Lung (tissue), 11 donors: ENCODE measurements at regions not wholly inside any gene's neighbourhood (a gene's known extent, or its start where the extent isn't known, plus 50 kb on each side); places are given as distances from the start of the nearest gene placed in this dataset.
"Not testable (repeated sequence)": the region's sequence is repeated elsewhere in the genome, so short reads cannot be mapped to it uniquely, and the experiment has no call there.

Experiments used
- ATAC-seq: fragments of 200-7000 bp; cut with Tn5 transposase; one replicate; pipeline ENCODE4 v1.9.1; 2020; ENCODE audit warnings: moderate number of reproducible peaks; ENCODE audit not compliant: insufficient read depth, low FRiP score
- DNase-seq, 3 donors: peaks; one replicate each; pipeline ENCODE4 v3.0.0-alpha.2; 2013 to 2017
- H3K27ac ChIP-seq, 2 donors: one replicate each; pipeline ENCODE4 v1.5.1; 2013; ENCODE audit warnings: mild to moderate bottlenecking in 2 of 2, moderate library complexity in 2 of 2, control low read depth in 1 of 2, inconsistent platforms in 1 of 2, low read depth in 1 of 2, low read length in 1 of 2
- H3K27me3 ChIP-seq, 3 donors: one replicate each; pipeline ENCODE4 v1.5.1; 2013; ENCODE audit warnings: low read length in 2 of 3; ENCODE audit not compliant: control insufficient read depth in 3 of 3, insufficient read depth in 3 of 3
- H3K36me3 ChIP-seq, 4 donors: one replicate each; pipeline ENCODE4 v1.5.1; 2013; ENCODE audit warnings: low read length in 4 of 4, mild to moderate bottlenecking in 1 of 4, moderate library complexity in 1 of 4; ENCODE audit not compliant: control insufficient read depth in 4 of 4, insufficient read depth in 4 of 4
- H3K4me1 ChIP-seq, 5 donors: one replicate each; pipeline ENCODE4 v1.5.1; 2013; ENCODE audit warnings: low read length in 5 of 5, mild to moderate bottlenecking in 2 of 5, moderate library complexity in 1 of 5; ENCODE audit not compliant: control insufficient read depth in 5 of 5, insufficient read depth in 5 of 5
- H3K4me3 ChIP-seq: one replicate; pipeline ENCODE4 v1.5.1; 2013; ENCODE audit warnings: mild to moderate bottlenecking, control low read depth, moderate library complexity
- H3K9ac ChIP-seq, 2 donors: one replicate each; pipeline ENCODE4 v1.5.1; 2013; ENCODE audit warnings: low read length in 2 of 2, control low read depth in 1 of 2; ENCODE audit not compliant: insufficient read depth in 1 of 2
- H3K9me3 ChIP-seq, 4 donors: one replicate each; pipeline ENCODE4 v1.5.1; 2013; ENCODE audit warnings: low read length in 3 of 4, mild to moderate bottlenecking in 1 of 4, moderate library complexity in 1 of 4; ENCODE audit not compliant: control insufficient read depth in 4 of 4, insufficient read depth in 3 of 4
- CTCF ChIP-seq: IDR thresholded peaks from 2 replicates; pipeline ENCODE4 v1.5.1; 2012; ENCODE audit warnings: mild to moderate bottlenecking; ENCODE audit errors: control extremely low read depth, extremely low read depth
- WGBS, 2 donors: extraction: QIAGEN DNeasy Blood & Tissue Kit; methylation state at CpG; one replicate each; pipeline ENCODE4 v1.1.7; 2013; 5-methylcytosine and 5-hydroxymethylcytosine counted together
- donor health status: control.
- donor health status: control.
- donor health status: Bipolar disorder and iron deficiency.
- donor health status: healthy.
- donor health status: DM: yes; HTN: yes; CAD: no.

- DNase-seq (no peak), ATAC-seq (no peak)
- 66 to 86% methylated on average over 9 of the region's 9 CpGs for WGBS, 2 donors
- Histone ChIP-seq H3K27ac (no peak overlapping the region), H3K4me3 (no peak overlapping the region), H3K27me3 (no peaks in the 10 kb centered on the region), H3K9ac (no peak overlapping the region), H3K4me1 (no peaks in the 10 kb centered on the region), H3K9me3 (no peaks in the 10 kb centered on the region), H3K36me3 (no peaks in the 10 kb centered on the region)
- TF ChIP-seq CTCF = no peak
These were observed 912.3 kb upstream of the WWC1 start for GRCh38 chr5:167378894-167379723.

GRCh38 chr5:167381457-167381856 lies 910.0 kb upstream of the WWC1 start:
- Histone ChIP-seq H3K9ac (no peak overlapping the region), H3K4me1 (no peaks in the 10 kb centered on the region), H3K36me3 (no peaks in the 10 kb centered on the region), H3K9me3 (no peaks in the 10 kb centered on the region), H3K4me3 (no peak overlapping the region), H3K27ac (no peak overlapping the region), H3K27me3 (no peaks in the 10 kb centered on the region)
- no peak for TF ChIP-seq CTCF
- no peak for DNase-seq
- 82 to 91% methylated on average over 1 of the region's 1 CpG for WGBS, 2 donors
- ATAC-seq = no peak

- Histone ChIP-seq H3K27ac (no peak overlapping the region), H3K4me1 (no peaks in the 10 kb centered on the region), H3K9ac (no peak overlapping the region), H3K4me3 (no peak overlapping the region), H3K36me3 (no peaks in the 10 kb centered on the region), H3K9me3 (no peaks in the 10 kb centered on the region), H3K27me3 (no peaks in the 10 kb centered on the region)
- 68 to 88% methylated on average over 4 of the region's 4 CpGs for WGBS, 2 donors
- DNase-seq = no peak
- no peak for TF ChIP-seq CTCF
- ATAC-seq = no peak
These were observed 901.9 kb upstream of the WWC1 start for GRCh38 chr5:167389537-167389936.

- not testable (repeated sequence) for DNase-seq, H3K27ac ChIP-seq, H3K36me3 ChIP-seq, ATAC-seq, H3K4me3 ChIP-seq, H3K4me1 ChIP-seq, H3K9ac ChIP-seq, H3K9me3 ChIP-seq, H3K27me3 ChIP-seq
- 69 to 85% methylated on average over 4 of the region's 4 CpGs for WGBS, 2 donors
These were observed 900.2 kb upstream of the WWC1 start for GRCh38 chr5:167391286-167391685.
